22Rv1 (cell line): ENCODE measurements at regions not wholly inside any gene's neighbourhood (a gene's known extent, or its start where the extent isn't known, plus 50 kb on each side); places are given as distances from the start of the nearest gene placed in this dataset.

Experiments used
- CTCF ChIP-seq: fragments of 450-650 bp; IDR thresholded peaks from 2 replicates; pipeline ENCODE4 v1.5.1; 2017; ENCODE audit warnings: mild to moderate bottlenecking
- ZFX ChIP-seq: fragments of 450-650 bp; IDR thresholded peaks from 2 replicates; pipeline ENCODE4 v1.6.1; 2017; ENCODE audit warnings: antibody characterized with exemption, borderline replicate concordance

DNA sequence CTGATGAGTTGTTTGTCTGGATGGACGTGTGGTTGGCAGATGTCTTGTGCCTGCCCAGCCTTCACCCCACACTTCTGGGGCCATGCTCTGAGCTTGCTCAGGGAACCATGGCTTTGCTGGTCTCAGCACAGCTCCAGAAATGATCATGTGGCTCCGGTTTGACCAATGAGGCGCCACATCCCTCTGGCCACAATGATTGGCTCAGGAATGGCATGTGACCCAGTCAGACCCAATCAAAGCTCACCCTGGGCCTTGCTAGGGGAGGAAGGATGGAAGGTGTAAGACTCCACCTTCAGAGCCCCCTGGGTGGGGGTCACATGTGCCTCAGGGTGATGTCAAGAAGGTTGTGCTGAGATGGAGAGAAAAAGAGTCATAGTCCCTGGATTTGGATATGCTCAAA lies 281.6 kb upstream of the SULF2 start:
- no peak for TF ChIP-seq CTCF
- TF ChIP-seq ZFX = no peak
